Activated CD8-positive, alpha-beta T cell treated with anti-CD3 and anti-CD28 coated beads for 36 hours (primary cell): ENCODE measurements at regions not wholly inside any gene's neighbourhood (a gene's known extent, or its start where the extent isn't known, plus 50 kb on each side); places are given as distances from the start of the nearest gene placed in this dataset.

ENCODE experiments used
- ATAC-seq: fragments of 200-7000 bp; cut with Tn5 transposase; one replicate; pipeline ENCODE4 v1.10.0; 2021; ENCODE audit warnings: mild to moderate bottlenecking, moderate library complexity
- CTCF ChIA-PET: fragments of 350-600 bp; sonication (Branson Sonifier 250); formaldehyde crosslinking; loops from one replicate; lab custom pipeline; 2021; ENCODE audit warnings: antibody characterized with exemption; lab: Charles Lee
- POLR2A ChIA-PET: fragments of 350-600 bp; sonication (Branson Sonifier 250); formaldehyde crosslinking; loops from one replicate; lab custom pipeline; 2021; ENCODE audit warnings: antibody characterized with exemption; lab: Charles Lee
- DNase-seq: peaks from one replicate; pipeline ENCODE4 v3.0.0-alpha.2; 2020
- H3K27ac Mint-ChIP-seq: one replicate; pipeline ENCODE4 v1.8.0; 2021; ENCODE audit warnings: mild to moderate bottlenecking, mixed read lengths
- H3K27me3 Mint-ChIP-seq: one replicate; pipeline ENCODE4 v1.8.0; 2021; ENCODE audit warnings: mixed read lengths
- H3K36me3 Mint-ChIP-seq: one replicate; pipeline ENCODE4 v1.8.0; 2021; ENCODE audit warnings: low read depth, mixed read lengths
- H3K4me1 Mint-ChIP-seq: one replicate; pipeline ENCODE4 v1.8.0; 2021; ENCODE audit warnings: low read depth, mixed read lengths
- H3K4me3 Mint-ChIP-seq: one replicate; pipeline ENCODE4 v1.8.0; 2021; ENCODE audit warnings: mild to moderate bottlenecking, moderate library complexity, mixed read lengths
- H3K9me3 Mint-ChIP-seq: one replicate; pipeline ENCODE4 v1.8.0; 2021; ENCODE audit warnings: mixed read lengths
- CTCF ChIP-seq: fragments of 200-600 bp; IDR thresholded peaks from one replicate; pipeline ENCODE4 v1.8.0; 2022; ENCODE audit warnings: antibody characterized with exemption, mild to moderate bottlenecking
- intact Hi-C: fragments of 100-400 bp; cut with micrococcal nuclease; formaldehyde crosslinking; loops from one replicate; pipeline ENCODE4 v1.10.0; 2022

DNA sequence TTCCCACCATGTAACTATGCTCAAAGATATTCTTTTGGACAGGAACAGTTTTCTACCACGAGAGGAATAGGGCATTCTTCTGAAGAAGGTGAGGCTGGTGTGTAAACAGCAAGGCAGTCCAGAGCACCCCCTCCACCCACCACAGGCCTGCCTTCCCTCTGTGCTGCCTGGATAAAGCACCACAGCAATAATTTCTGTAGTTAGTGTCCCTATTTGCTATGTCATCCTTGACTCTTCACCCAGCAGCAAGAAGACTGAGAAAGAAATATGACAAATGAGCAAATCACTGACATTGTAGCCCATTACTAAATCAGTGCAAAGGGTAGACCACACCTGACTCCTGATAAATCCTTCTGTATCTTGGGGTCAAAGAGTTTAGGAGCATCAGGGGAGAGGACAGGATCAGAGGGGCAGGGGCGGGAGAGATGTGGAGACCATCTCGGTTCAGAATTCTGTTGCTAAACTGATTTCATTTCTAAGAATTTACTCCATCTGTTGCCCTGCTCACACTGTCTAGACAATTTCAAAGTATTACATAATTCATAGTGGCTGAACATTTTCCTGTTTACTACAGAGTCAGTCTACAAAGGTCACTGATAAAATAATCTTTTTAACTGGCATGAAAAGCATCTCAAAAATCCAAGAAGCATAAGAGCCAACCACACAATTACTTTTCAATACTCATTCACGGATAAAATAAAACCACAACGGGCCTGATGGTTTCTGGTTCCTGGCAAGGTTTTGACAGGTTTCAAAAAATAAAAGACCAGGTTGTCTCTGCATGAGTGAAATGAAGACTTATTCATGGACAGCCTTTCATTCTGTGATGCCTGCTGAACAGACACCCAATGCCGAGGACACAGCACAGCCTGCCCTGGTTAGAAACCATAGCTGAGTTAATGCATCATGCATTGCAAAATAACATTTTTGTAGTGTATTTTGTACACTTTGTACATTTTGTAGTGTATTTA is 88.4 kb upstream of the IRS2 start:
- Mint-ChIP-seq H3K4me3 (no peak overlapping the region), H3K9me3 (no peaks in the 10 kb centered on the region), H3K4me1 (peaks cover 2% of the 10 kb centered on the region), H3K27ac (no peak overlapping the region), H3K36me3 (no peaks in the 10 kb centered on the region), H3K27me3 (peaks cover 11% of the 10 kb centered on the region)
- DNase-seq (no peak), ATAC-seq (no peak)
- intact Hi-C loops, result no loop called here
- ChIA-PET POLR2A (no interaction called here), CTCF (no interaction called here)
- TF ChIP-seq CTCF, result no peak

- ChIA-PET POLR2A (no interaction called here), CTCF (no interaction called here)
- intact Hi-C loops, result no loop called here
- peaks cover 6% of the 10 kb centered on the region for H3K4me1 Mint-ChIP-seq
- ATAC-seq (no peak), DNase-seq (no peak)
- peaks cover 11% of the 10 kb centered on the region for H3K27me3 Mint-ChIP-seq
- no peaks in the 10 kb centered on the region for H3K36me3 Mint-ChIP-seq
- TF ChIP-seq CTCF, result no peak
- H3K4me3 Mint-ChIP-seq, result no peak overlapping the region
- no peak overlapping the region for H3K27ac Mint-ChIP-seq
- H3K9me3 Mint-ChIP-seq, result no peaks in the 10 kb centered on the region
Observed at GRCh38 chr13:109873351-109874123, 87.2 kb upstream of the IRS2 start.

- Mint-ChIP-seq H3K27me3 (peaks cover 13% of the 10 kb centered on the region), H3K4me1 (peaks cover 6% of the 10 kb centered on the region), H3K4me3 (no peak overlapping the region), H3K36me3 (no peaks in the 10 kb centered on the region), H3K27ac (no peak overlapping the region), H3K9me3 (no peaks in the 10 kb centered on the region)
- intact Hi-C loops, result no loop called here
- no peak for TF ChIP-seq CTCF
- ChIA-PET CTCF (no interaction called here), POLR2A (no interaction called here)
- DNase-seq (no peak), ATAC-seq (no peak)
Observed at GRCh38 chr13:109872864-109873263, 86.5 kb upstream of the IRS2 start.

- DNase-seq (no peak), ATAC-seq (no peak)
- TF ChIP-seq CTCF, result no peak
- no peak overlapping the region for H3K4me3 Mint-ChIP-seq
- no peak overlapping the region for H3K27ac Mint-ChIP-seq
- CTCF ChIA-PET, result no interaction called here
- peaks cover 23% of the 10 kb centered on the region for H3K27me3 Mint-ChIP-seq
- intact Hi-C loops, result no loop called here
- no peaks in the 10 kb centered on the region for H3K36me3 Mint-ChIP-seq
- H3K9me3 Mint-ChIP-seq, result no peaks in the 10 kb centered on the region
- POLR2A ChIA-PET, result no interaction called here
- peaks cover 6% of the 10 kb centered on the region for H3K4me1 Mint-ChIP-seq
Observed at GRCh38 chr13:109870696-109871370, 84.5 kb upstream of the IRS2 start.
